Ovary (tissue), 3 donors: ENCODE measurements at regions not wholly inside any gene's neighbourhood (a gene's known extent, or its start where the extent isn't known, plus 50 kb on each side); places are given as distances from the start of the nearest gene placed in this dataset.

Experiments
- CTCF ChIP-seq, 3 donors: fragments of 450-650 bp in 2 of 3; fragments of 200-600 bp in 1 of 3; IDR thresholded peaks; one replicate each; pipeline versions ENCODE4 v1.5.1 to v1.8.0; 2016 to 2022; ENCODE audit warnings: antibody characterized with exemption in 3 of 3, mild to moderate bottlenecking in 1 of 3
- EP300 ChIP-seq: sonication (generic); formaldehyde crosslinking; IDR thresholded peaks from one replicate; pipeline ENCODE4 v1.6.1; 2017; ENCODE audit warnings: antibody characterized with exemption
- POLR2A ChIP-seq: fragments of 450-650 bp; IDR thresholded peaks from one replicate; pipeline ENCODE4 v1.6.1; 2017; ENCODE audit warnings: antibody characterized with exemption, mild to moderate bottlenecking, moderate library complexity
- donor health status: DM: no; HTN: no; CAD: no.

- no peak for TF ChIP-seq CTCF (IDR thresholded peaks at IDR 0.05)
- no peak for TF ChIP-seq POLR2A
- TF ChIP-seq EP300: no peak
Observed at GRCh38 chr18:24659827-24660720, 199.6 kb downstream of the HRH4 start.
